Loucy (cell line): ENCODE measurements at regions not wholly inside any gene's neighbourhood (a gene's known extent, or its start where the extent isn't known, plus 50 kb on each side); places are given as distances from the start of the nearest gene placed in this dataset.
"Not testable (repeated sequence)": the region's sequence is repeated elsewhere in the genome, so short reads cannot be mapped to it uniquely, and the experiment has no call there.

Experiments used
- CTCF ChIP-seq: fragments of 200-600 bp; sonication (generic); conservative IDR thresholded peaks from 2 replicates; pipeline ENCODE4 v1.5.1; 2014; ENCODE audit warnings: mild to moderate bottlenecking, antibody characterized with exemption, low read length
- EZH2phosphoT487 ChIP-seq: fragments of 200-600 bp; IDR thresholded peaks from 2 replicates; pipeline ENCODE4 v1.6.1; 2018; ENCODE audit warnings: antibody characterized with exemption, mild to moderate bottlenecking, moderate library complexity, borderline replicate concordance

GRCh38 chr2:122720822-122721221 is 965.4 kb downstream of the TSN start:
- not testable (repeated sequence) for TF ChIP-seq CTCF, EZH2phosphoT487
